NCI-H82 treated with DMSO at 0.1 percent for 48 hours (cell line): ENCODE measurements at regions not wholly inside any gene's neighbourhood (a gene's known extent, or its start where the extent isn't known, plus 50 kb on each side); places are given as distances from the start of the nearest gene placed in this dataset.
"Not testable (repeated sequence)": the region's sequence is repeated elsewhere in the genome, so short reads cannot be mapped to it uniquely, and the experiment has no call there.

Experiments used
- DNase-seq: peaks from one replicate; lab custom pipeline; 2025; ENCODE audit not compliant: unreplicated experiment; lab: John Stamatoyannopoulos, UW

DNA sequence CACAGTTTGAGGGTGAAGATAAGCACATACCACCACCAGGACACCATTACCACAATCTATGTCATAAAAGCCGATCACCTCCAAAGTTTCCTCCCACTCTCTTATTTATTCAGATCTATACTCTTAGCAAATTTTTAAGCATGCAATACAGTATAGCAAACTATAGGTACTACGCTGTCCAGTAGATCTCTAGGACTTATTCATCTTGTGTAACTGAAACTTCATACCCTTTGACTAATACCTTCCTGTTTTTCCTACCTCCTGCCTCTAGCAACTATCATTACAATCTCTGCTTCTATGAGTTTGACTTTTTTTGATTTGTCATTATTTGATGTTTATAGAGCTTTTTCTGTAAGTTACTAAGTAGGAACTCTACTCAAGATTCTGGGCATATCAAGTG lies 84.5 kb upstream of the MANSC4 start:
- DNase-seq: no peak

DNA sequence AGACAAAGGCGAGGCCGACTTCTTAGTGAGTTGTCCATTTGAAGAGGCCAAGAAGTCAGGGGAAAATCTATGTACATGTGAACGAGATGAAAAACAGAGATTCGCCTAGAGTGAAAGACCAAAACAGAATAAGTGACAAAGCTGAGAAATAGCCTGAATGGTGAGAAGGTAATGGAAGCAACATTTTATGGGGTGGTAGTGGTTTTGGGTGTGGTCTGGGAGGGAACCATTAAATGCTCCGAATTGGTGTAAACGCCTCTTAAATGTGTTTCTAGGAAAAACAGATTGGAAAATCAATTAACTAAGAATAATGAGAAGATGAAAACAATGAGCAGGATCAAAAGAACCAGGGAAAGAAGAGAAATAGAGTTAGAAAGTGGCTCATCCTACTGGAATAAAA lies 83.8 kb upstream of the MANSC4 start:
- no peak for DNase-seq

DNA sequence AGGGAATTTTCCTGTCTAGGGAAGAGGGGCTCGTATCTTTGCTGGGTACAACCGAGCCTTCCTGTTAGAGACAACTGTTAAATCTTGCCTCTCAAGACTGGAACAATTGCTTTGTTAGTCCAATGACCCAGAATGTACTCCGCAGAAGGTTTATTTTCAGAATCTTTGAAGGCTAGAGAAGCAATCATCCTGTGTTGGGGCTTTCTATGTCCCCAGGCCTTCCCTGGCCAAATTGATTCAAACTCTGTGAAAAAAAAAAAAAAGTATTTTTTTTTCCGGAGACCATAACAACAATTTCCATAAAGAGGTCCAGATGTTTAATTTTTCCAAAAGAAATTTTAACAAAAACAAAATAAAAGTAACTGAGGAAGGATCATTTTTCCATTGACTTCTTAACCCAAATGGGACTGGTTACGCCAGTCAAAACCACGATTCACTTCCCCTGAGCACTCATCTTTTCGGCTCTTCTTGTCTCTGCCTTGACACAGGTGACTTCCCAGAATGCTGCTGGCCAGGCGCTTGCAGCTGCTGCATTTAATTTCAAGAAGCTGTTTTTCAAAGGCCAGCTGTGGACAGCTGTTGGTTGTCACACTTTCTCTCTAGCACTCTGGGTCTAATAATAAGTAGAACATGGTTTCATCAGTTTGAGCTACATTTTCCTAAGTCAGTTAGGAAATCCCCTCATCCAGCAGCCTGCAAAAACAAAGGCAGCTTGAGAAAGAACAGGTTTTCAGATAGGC lies 81.6 kb upstream of the MANSC4 start:
- no peak for DNase-seq

DNA sequence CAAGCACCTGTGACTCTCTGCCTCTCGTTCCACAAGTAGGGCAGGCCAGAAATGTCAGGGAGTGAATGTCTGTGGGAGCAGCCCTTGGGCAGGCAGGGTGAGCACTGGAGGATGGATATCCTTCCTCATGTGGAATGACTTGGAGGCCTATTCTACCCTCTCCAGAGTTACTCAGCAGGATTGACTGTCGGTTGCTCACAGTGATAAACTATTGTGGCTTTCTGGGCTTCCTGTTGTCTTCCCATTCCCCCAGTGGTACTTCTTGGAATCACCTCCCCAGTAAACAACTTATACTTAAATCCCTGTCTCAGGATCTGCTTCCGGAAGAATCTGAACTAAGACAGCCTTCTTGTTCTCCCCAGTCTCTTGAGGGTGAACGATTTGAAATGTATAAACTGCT lies 79.6 kb upstream of the MANSC4 start:
- DNase-seq: no peak

DNA sequence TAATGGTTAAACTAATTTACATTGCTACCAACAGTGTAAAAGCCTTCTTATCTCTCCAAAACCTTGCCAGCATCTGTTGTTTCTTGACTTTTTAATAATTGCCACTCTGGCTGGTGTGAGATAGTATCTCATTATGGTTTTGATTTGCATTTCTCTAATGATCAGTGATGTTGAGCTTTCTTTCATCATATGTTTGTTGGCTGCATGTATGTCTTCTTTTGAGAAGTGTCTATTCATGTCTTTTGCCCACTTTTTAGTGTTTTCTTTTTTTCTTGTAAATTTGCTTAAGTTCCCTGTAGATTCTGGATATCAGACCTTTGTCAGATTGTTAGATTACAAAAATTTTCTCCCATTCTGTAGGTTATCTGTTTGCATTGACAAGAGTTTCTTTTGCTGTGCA lies 77.0 kb upstream of the MANSC4 start:
- not testable (repeated sequence) for DNase-seq

DNA sequence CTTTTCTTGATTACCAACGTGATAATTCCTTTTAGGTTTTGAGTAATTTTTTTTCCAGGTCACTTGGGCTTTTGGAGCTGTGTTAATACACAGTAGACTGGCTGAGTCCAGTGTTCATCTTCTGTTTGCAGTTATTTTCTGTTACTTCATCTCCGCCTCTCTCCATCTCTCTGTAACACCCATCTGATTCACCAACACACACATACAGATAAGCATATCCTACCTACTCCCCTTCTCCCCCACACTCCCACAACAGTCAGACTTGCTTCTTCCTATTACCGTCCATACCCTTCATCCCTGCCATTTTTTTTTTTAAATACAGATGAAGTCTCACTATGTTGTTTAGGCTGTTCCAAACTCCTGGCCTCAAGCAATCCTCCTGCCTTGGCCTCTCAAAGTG lies 72.7 kb upstream of the MANSC4 start:
- no peak for DNase-seq
